ENCODE measurements at regions not wholly inside any gene's neighbourhood (a gene's known extent, or its start where the extent isn't known, plus 50 kb on each side); places are given as distances from the start of the nearest gene placed in this dataset.

DNA sequence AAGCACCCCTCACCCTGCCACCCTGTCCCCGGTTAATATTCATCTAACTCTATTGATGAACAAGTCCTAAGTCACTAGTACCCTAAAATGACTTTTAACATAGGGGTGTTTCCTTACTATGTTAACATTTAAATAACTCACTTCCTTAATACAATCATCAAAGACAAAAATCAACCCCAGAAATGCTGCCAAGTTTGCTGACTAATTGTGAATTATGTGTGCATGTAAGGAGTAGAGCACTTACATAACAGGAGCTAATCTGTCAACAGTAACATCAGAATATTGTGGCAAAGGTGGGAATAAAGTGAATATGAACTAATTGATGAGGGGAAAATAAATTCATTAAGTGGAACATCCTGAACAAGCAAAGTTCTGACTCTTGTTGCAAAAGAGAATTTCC is 81.4 kb upstream of the ERBB4 start:
- H3K27ac ChIP-seq (ENCODE audit: insufficient read depth, low read depth, low read length): no peak overlapping the region
- intact Hi-C loops (cut with micrococcal nuclease) (no loop called here), dilution Hi-C loops (cut with MboI; ENCODE audit: extremely low pct_ligation_motif_present, low sequenced_read_pairs) (no loop called here)
- FAIRE-seq: no peak
- H4K20me1 ChIP-seq (replicated peaks; ENCODE audit: control insufficient read depth, extremely low read depth, insufficient read depth, low read length): no peaks in the 10 kb centered on the region
- no peak overlapping the region for H3K4me2 ChIP-seq (ENCODE audit: insufficient read depth, low read length)
- H3K79me2 ChIP-seq (ENCODE audit: control insufficient read depth, insufficient read depth, low read length): no peaks in the 10 kb centered on the region
- no TSS peak for BruUV-seq (replicated peaks)
- H2AFZ ChIP-seq (ENCODE audit: low read depth, low read length): no peak overlapping the region
- H3K9me3 ChIP-seq (replicated peaks; ENCODE audit: control insufficient read depth, insufficient read depth, low read length): no peaks in the 10 kb centered on the region
- no peak for DNase-seq (ENCODE audit: low read depth, low spot score)
- ChIA-PET CTCF (no interaction called here), POLR2A (no interaction called here)
- H3K36me3 ChIP-seq (ENCODE audit: control insufficient read depth in 2 of 2, extremely low read depth in 1 of 2, insufficient read depth in 2 of 2, low read length in 2 of 2): no peaks in the 10 kb centered on the region
- TF ChIP-seq GATA2 (IDR thresholded peaks at IDR 0.05; ENCODE audit: insufficient read depth, insufficient read length, low read depth, low read length) (no peak), EZH2 (IDR thresholded peaks at IDR 0.05; ENCODE audit: borderline replicate concordance, low read depth, low read length, severe bottlenecking) (no peak), MYC (IDR thresholded peaks at IDR 0.05; ENCODE audit: low read depth, low read length) (no peak), POLR2A (IDR thresholded peaks at IDR 0.05; ENCODE audit: low read depth, low read length) (no peak), CTCF (IDR thresholded peaks at IDR 0.05; ENCODE audit: extremely low read depth in 1 of 2, insufficient read depth in 1 of 2, low read depth in 1 of 2, low read length in 2 of 2) (no peak), POLR2AphosphoS5 (IDR thresholded peaks at IDR 0.05; ENCODE audit: insufficient read depth, low read depth, low read length) (no peak), JUN (IDR thresholded peaks at IDR 0.05; ENCODE audit: borderline replicate concordance, insufficient read depth, insufficient read length, low read depth) (no peak), MAX (IDR thresholded peaks at IDR 0.05; ENCODE audit: insufficient read depth, insufficient read length) (no peak), FOS (IDR thresholded peaks at IDR 0.05; ENCODE audit: borderline replicate concordance, insufficient read depth, low read length) (no peak)
- H3K4me3 ChIP-seq (replicated peaks in 1 of 3; ENCODE audit: insufficient read depth in 1 of 3, low read depth in 1 of 3, low read length in 3 of 3): no peak overlapping the region
- peaks cover 2% of the 10 kb centered on the region for H3K9me1 ChIP-seq (replicated peaks; ENCODE audit: control insufficient read depth, extremely low read depth, insufficient read depth, low read length)
- no peaks in the 10 kb centered on the region for H3K27me3 ChIP-seq (ENCODE audit: control insufficient read depth in 2 of 2, insufficient read depth in 2 of 2, low read length in 2 of 2)
- H3K4me1 ChIP-seq (ENCODE audit: control insufficient read depth, extremely low read depth, insufficient read depth, low read length): no peaks in the 10 kb centered on the region
- no peak overlapping the region for H3K9ac ChIP-seq (replicated peaks; ENCODE audit: extremely low read depth, insufficient read depth, low read length)
